HCT116 (cell line): ENCODE measurements at regions not wholly inside any gene's neighbourhood (a gene's known extent, or its start where the extent isn't known, plus 50 kb on each side); places are given as distances from the start of the nearest gene placed in this dataset.

Source experiments
- ATAC-seq: fragments of 200-7000 bp; cut with Tn5 transposase; 2 replicates; pipeline ENCODE4 v1.9.1; 2020; ENCODE audit warnings: mild to moderate bottlenecking, moderate library complexity
- BruUV-seq: library from RNA; stranded (reverse); fragments of 400-500 nt; replicated peaks from 2 replicates; lab custom pipeline; 2021; lab: Mats Ljungman, UMichigan
- CTCF ChIA-PET: fragments of 300-600 bp; sonication (Branson Sonifier 250); formaldehyde crosslinking; loops from one replicate; lab custom pipeline; 2021; ENCODE audit warnings: antibody characterized with exemption; lab: Charles Lee
- POLR2A ChIA-PET: fragments of 300-600, 350-600 bp; sonication (Branson Sonifier 250); formaldehyde crosslinking; loops from one replicate; lab custom pipeline; 2021; ENCODE audit warnings: antibody characterized with exemption; lab: Charles Lee
- RAD21 ChIA-PET, 2 experiments: fragments of 300-600 bp; sonication (Branson Sonifier 250); formaldehyde crosslinking; loops; one replicate each; lab custom pipeline; 2023; ENCODE audit warnings: low total read pairs in 2 of 2; ENCODE audit not compliant: uncharacterized antibody in 2 of 2, unreplicated experiment in 2 of 2, low non-redundant PET in 1 of 2; lab: Charles Lee
- DNase-seq: peaks from one replicate; pipeline ENCODE4 v3.0.0-alpha.2; 2010; ENCODE audit warnings: low read depth, low spot score
- H2AFZ ChIP-seq: fragments of 200-600 bp; shearing (Covaris generic), sonication (generic); 2 replicates; pipeline ENCODE4 v1.6.1; 2017; ENCODE audit warnings: low read depth, mixed run types, mixed read lengths, antibody characterized with exemption, low read length; ENCODE audit not compliant: poor library complexity, severe bottlenecking
- H3K27ac ChIP-seq: 2 replicates; pipeline ENCODE4 v1.5.1; 2012; ENCODE audit warnings: low read depth, low read length
- H3K27me3 ChIP-seq: fragments of 200-600 bp; sonication (generic); 2 replicates; pipeline ENCODE4 v1.6.1; 2016; ENCODE audit warnings: mixed run types, low read length, mixed read lengths; ENCODE audit not compliant: insufficient read depth
- H3K36me3 ChIP-seq, 2 experiments: fragments of 200-500 bp in 1 of 2; fragments of 200-600 bp in 1 of 2; sonication (Bioruptor generic) in 1 of 2; sonication (generic) in 1 of 2; 2 replicates each; pipeline versions ENCODE4 v1.5.1 to v1.6.1; 2014 to 2016; ENCODE audit warnings: low read length in 2 of 2, inconsistent platforms in 1 of 2, mixed read lengths in 1 of 2, mixed run types in 1 of 2; ENCODE audit not compliant: insufficient read depth in 2 of 2, control insufficient read depth in 1 of 2
- H3K4me1 ChIP-seq, 2 experiments: fragments of 200-600 bp in 1 of 2; sonication (generic) in 1 of 2; 2 replicates each; pipeline versions ENCODE4 v1.5.1 to v1.6.1; 2012 to 2017; ENCODE audit warnings: low read length in 2 of 2, inconsistent platforms in 1 of 2, mild to moderate bottlenecking in 1 of 2, mixed read lengths in 1 of 2, mixed run types in 1 of 2, moderate library complexity in 1 of 2; ENCODE audit not compliant: insufficient read depth in 2 of 2, control insufficient read depth in 1 of 2
- H3K4me2 ChIP-seq: fragments of 200-600 bp; sonication (generic); 2 replicates; pipeline ENCODE4 v1.6.1; 2017; ENCODE audit warnings: mixed run types, low read length, mixed read lengths
- H3K4me3 ChIP-seq, 2 experiments: fragments of 200-600 bp in 1 of 2; sonication (generic) in 1 of 2; replicated peaks in 1 of 2; 2 replicates each; pipeline ENCODE4 v1.5.1; 2011 to 2016; ENCODE audit warnings: low read length in 2 of 2, control low read depth in 1 of 2, low read depth in 1 of 2, mild to moderate bottlenecking in 1 of 2, mixed read lengths in 1 of 2, mixed run types in 1 of 2
- H3K79me2 ChIP-seq: fragments of 200-600 bp; sonication (generic); 2 replicates; pipeline ENCODE4 v1.6.1; 2017; ENCODE audit warnings: mild to moderate bottlenecking, mixed run types, low read length, moderate library complexity, mixed read lengths; ENCODE audit not compliant: insufficient read depth
- H3K9ac ChIP-seq: fragments of 200-600 bp; sonication (generic); 2 replicates; pipeline ENCODE4 v1.6.1; 2016; ENCODE audit warnings: low read length, mixed read lengths
- H3K9me2 ChIP-seq: fragments of 200-600 bp; sonication (generic), shearing (Covaris generic); 2 replicates; pipeline ENCODE4 v1.6.1; 2017; ENCODE audit warnings: mixed run types, mild to moderate bottlenecking, moderate library complexity; ENCODE audit not compliant: insufficient read depth
- H3K9me3 ChIP-seq, 2 experiments: fragments of 200-500 bp in 1 of 2; fragments of 200-600 bp in 1 of 2; sonication (Bioruptor generic) in 1 of 2; sonication (generic) in 1 of 2; 2 replicates each; pipeline ENCODE4 v1.6.1; 2014 to 2017; ENCODE audit warnings: low read length in 2 of 2, mixed read lengths in 2 of 2, inconsistent platforms in 1 of 2, low read depth in 1 of 2, mild to moderate bottlenecking in 1 of 2, mixed run types in 1 of 2, moderate library complexity in 1 of 2; ENCODE audit not compliant: control insufficient read depth in 1 of 2, insufficient read depth in 1 of 2
- H4K20me1 ChIP-seq: fragments of 200-600 bp; sonication (generic), shearing (Covaris generic); 2 replicates; pipeline ENCODE4 v1.6.1; 2017; ENCODE audit warnings: mixed run types, mild to moderate bottlenecking, moderate library complexity; ENCODE audit not compliant: insufficient read depth
- CTCF ChIP-seq, 3 experiments: fragments of 200-600 bp in 1 of 3; sonication (generic) in 1 of 3; IDR thresholded peaks in 2 of 3; conservative IDR thresholded peaks in 1 of 3; 2 replicates each; pipeline ENCODE4 v1.5.1; 2012 to 2017; ENCODE audit warnings: low read depth in 2 of 3, low read length in 2 of 3, antibody characterized with exemption in 1 of 3, borderline replicate concordance in 1 of 3, control low read depth in 1 of 3, mild to moderate bottlenecking in 1 of 3, mixed read lengths in 1 of 3, mixed run types in 1 of 3, moderate library complexity in 1 of 3; ENCODE audit not compliant: insufficient read depth in 1 of 3
- EGR1 ChIP-seq: IDR thresholded peaks from 2 replicates; pipeline ENCODE4 v1.6.1; 2012; ENCODE audit warnings: low read depth
- ELF1 ChIP-seq: IDR thresholded peaks from 2 replicates; pipeline ENCODE4 v1.6.1; 2012; ENCODE audit warnings: low read depth, borderline replicate concordance
- EZH2phosphoT487 ChIP-seq: fragments of 200-600 bp; IDR thresholded peaks from 2 replicates; pipeline ENCODE4 v1.6.1; 2018; ENCODE audit warnings: antibody characterized with exemption, borderline replicate concordance
- FOSL1 ChIP-seq: IDR thresholded peaks from 2 replicates; pipeline ENCODE4 v1.6.1; 2012; ENCODE audit warnings: low read depth
- POLR2A ChIP-seq: IDR thresholded peaks from 2 replicates; pipeline ENCODE4 v1.7.0; 2011; ENCODE audit warnings: borderline replicate concordance; ENCODE audit not compliant: insufficient read depth, insufficient read length; ENCODE audit errors: extremely low read depth
- RAD21 ChIP-seq: IDR thresholded peaks from 2 replicates; pipeline ENCODE4 v1.6.1; 2012; ENCODE audit warnings: low read depth, mild to moderate bottlenecking
- SIN3A ChIP-seq: IDR thresholded peaks from 2 replicates; pipeline ENCODE4 v1.6.1; 2012; ENCODE audit warnings: low read depth
- SP1 ChIP-seq: IDR thresholded peaks from 2 replicates; pipeline ENCODE4 v1.6.1; 2012; ENCODE audit warnings: low read depth
- SRF ChIP-seq: IDR thresholded peaks from 2 replicates; pipeline ENCODE4 v1.6.1; 2012; ENCODE audit warnings: low read depth
- YY1 ChIP-seq: IDR thresholded peaks from 2 replicates; pipeline ENCODE4 v1.6.1; 2011; ENCODE audit warnings: low read length, low read depth, moderate library complexity, mild to moderate bottlenecking; ENCODE audit not compliant: insufficient replicate concordance; ENCODE audit errors: extremely low read depth
- intact Hi-C: fragments of 100-400 bp; cut with micrococcal nuclease; formaldehyde crosslinking; loops from 2 replicates; pipeline ENCODE4 v1.10.0; 2022
- TF ChIP-seq, protein P1 (sequence below): IDR thresholded peaks from 2 replicates; pipeline ENCODE4 v1.6.1; 2012; ENCODE audit warnings: low read depth

DNA sequence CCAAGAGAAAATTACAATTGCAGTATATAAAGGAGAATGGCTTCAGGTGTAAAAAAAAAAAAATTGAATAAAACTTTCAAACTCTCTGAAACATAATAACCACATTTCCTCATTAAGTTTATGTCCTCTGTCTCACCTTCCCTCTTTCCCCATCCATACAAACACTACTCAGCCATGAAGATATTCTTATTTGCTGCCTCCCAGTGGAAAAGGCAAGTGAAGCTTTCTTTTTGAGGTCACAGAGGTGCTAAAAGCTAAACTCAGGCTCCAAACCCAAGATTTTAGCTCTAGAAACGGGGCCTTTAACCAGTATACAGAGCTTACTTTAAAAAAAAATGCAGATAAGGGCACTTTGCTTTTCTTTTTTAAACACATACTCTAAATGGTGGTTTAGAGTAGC is 1568.5 kb downstream of the FAM181B start:
- H3K36me3 ChIP-seq, result no peaks in the 10 kb centered on the region
- peaks cover under 1 to 4% of the 10 kb centered on the region in 2 experiments; a peak in 2 of 4 replicates for H3K9me3 ChIP-seq
- no TSS peak for BruUV-seq
- RAD21 ChIA-PET, result no interaction called here
- H3K9me2 ChIP-seq, result no peaks in the 10 kb centered on the region
- H2AFZ ChIP-seq, result no peak overlapping the region
- intact Hi-C loops, result no loop called here
- no peak overlapping the region for H3K4me2 ChIP-seq
- no peaks in the 10 kb centered on the region for H3K79me2 ChIP-seq
- no peaks in the 10 kb centered on the region for H4K20me1 ChIP-seq
- no peak overlapping the region for H3K27ac ChIP-seq
- TF ChIP-seq YY1 (no peak), POLR2A (no peak), EZH2phosphoT487 (no peak), RAD21 (no peak), SRF (no peak)
- TF ChIP-seq, protein P1, sequence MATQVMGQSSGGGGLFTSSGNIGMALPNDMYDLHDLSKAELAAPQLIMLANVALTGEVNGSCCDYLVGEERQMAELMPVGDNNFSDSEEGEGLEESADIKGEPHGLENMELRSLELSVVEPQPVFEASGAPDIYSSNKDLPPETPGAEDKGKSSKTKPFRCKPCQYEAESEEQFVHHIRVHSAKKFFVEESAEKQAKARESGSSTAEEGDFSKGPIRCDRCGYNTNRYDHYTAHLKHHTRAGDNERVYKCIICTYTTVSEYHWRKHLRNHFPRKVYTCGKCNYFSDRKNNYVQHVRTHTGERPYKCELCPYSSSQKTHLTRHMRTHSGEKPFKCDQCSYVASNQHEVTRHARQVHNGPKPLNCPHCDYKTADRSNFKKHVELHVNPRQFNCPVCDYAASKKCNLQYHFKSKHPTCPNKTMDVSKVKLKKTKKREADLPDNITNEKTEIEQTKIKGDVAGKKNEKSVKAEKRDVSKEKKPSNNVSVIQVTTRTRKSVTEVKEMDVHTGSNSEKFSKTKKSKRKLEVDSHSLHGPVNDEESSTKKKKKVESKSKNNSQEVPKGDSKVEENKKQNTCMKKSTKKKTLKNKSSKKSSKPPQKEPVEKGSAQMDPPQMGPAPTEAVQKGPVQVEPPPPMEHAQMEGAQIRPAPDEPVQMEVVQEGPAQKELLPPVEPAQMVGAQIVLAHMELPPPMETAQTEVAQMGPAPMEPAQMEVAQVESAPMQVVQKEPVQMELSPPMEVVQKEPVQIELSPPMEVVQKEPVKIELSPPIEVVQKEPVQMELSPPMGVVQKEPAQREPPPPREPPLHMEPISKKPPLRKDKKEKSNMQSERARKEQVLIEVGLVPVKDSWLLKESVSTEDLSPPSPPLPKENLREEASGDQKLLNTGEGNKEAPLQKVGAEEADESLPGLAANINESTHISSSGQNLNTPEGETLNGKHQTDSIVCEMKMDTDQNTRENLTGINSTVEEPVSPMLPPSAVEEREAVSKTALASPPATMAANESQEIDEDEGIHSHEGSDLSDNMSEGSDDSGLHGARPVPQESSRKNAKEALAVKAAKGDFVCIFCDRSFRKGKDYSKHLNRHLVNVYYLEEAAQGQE, result no peak
- no peak overlapping the region for H3K4me3 ChIP-seq
- POLR2A ChIA-PET, result no interaction called here
- no peaks in the 10 kb centered on the region for H3K27me3 ChIP-seq
- DNase-seq (no peak), ATAC-seq (no peak)
- CTCF ChIA-PET, result no interaction called here
- H3K9ac ChIP-seq, result no peak overlapping the region
- no peaks in the 10 kb centered on the region for H3K4me1 ChIP-seq

GRCh38 chr11:81159900-81160299 is 1573.8 kb downstream of the FAM181B start:
- Histone ChIP-seq H3K9ac (no peak overlapping the region), H3K4me3 (no peak overlapping the region), H3K9me2 (no peaks in the 10 kb centered on the region), H2AFZ (no peak overlapping the region), H3K4me2 (no peak overlapping the region), H3K27ac (no peak overlapping the region), H3K4me1 (no peaks in the 10 kb centered on the region), H4K20me1 (no peaks in the 10 kb centered on the region), H3K27me3 (no peaks in the 10 kb centered on the region), H3K36me3 (no peaks in the 10 kb centered on the region), H3K9me3 (peaks cover 0 to 12% of the 10 kb centered on the region in 2 experiments; a peak in 1 of 4 replicates), H3K79me2 (no peaks in the 10 kb centered on the region)
- intact Hi-C loops, result no loop called here
- RAD21 ChIA-PET, result no interaction called here
- POLR2A ChIA-PET, result no interaction called here
- no TSS peak for BruUV-seq
- CTCF ChIA-PET, result no interaction called here
- DNase-seq (no peak), ATAC-seq (no peak)
- TF ChIP-seq EGR1 (no peak), ELF1 (no peak), FOSL1 (no peak), CTCF (IDR thresholded peaks at IDR 0.05 in 2 of 3, conservative IDR thresholded peaks at IDR 0.05 in 1 of 3; ENCODE audit: borderline replicate concordance in 1 of 3, insufficient read depth in 1 of 3, low read depth in 2 of 3, low read length in 2 of 3) (no peak), SP1 (no peak), SIN3A (no peak)
- TF ChIP-seq, protein P1, result no peak
